H1 (cell line): ENCODE measurements at regions not wholly inside any gene's neighbourhood (a gene's known extent, or its start where the extent isn't known, plus 50 kb on each side); places are given as distances from the start of the nearest gene placed in this dataset.

ENCODE experiments used
- CEBPB ChIP-seq: IDR thresholded peaks from 2 replicates; pipeline ENCODE4 v1.6.1; 2012; ENCODE audit warnings: low read depth, low read length
- CHD7 ChIP-seq: fragments of 300-600 bp; sonication (generic); IDR thresholded peaks from 2 replicates; pipeline ENCODE4 v1.7.1; 2012; ENCODE audit warnings: low read length, moderate library complexity, mild to moderate bottlenecking, inconsistent platforms; ENCODE audit not compliant: insufficient replicate concordance

- TF ChIP-seq CHD7 = no peak
- TF ChIP-seq CEBPB = no peak
Observed at GRCh38 chr6:88287696-88288095, 121.5 kb upstream of the CNR1 start (continued).
